GM06990 (cell line): ENCODE measurements at regions not wholly inside any gene's neighbourhood (a gene's known extent, or its start where the extent isn't known, plus 50 kb on each side); places are given as distances from the start of the nearest gene placed in this dataset.
"Not testable (repeated sequence)": the region's sequence is repeated elsewhere in the genome, so short reads cannot be mapped to it uniquely, and the experiment has no call there.

Experiments
- DNase-seq: peaks from one replicate; pipeline ENCODE4 v3.0.0-alpha.2; 2011; ENCODE audit not compliant: insufficient read length; ENCODE audit errors: extremely low read depth
- H3K27me3 ChIP-seq: replicated peaks from 2 replicates; pipeline ENCODE4 v1.6.0; 2011; ENCODE audit warnings: low read length; ENCODE audit not compliant: control insufficient read depth, insufficient read depth
- H3K36me3 ChIP-seq: 2 replicates; pipeline ENCODE4 v1.5.1; 2011; ENCODE audit warnings: low read length; ENCODE audit not compliant: control insufficient read depth, insufficient read depth
- H3K4me3 ChIP-seq: replicated peaks from 2 replicates; pipeline ENCODE4 v1.5.1; 2011; ENCODE audit warnings: low read depth, mild to moderate bottlenecking, control low read depth, low read length
- TF ChIP-seq, protein P1 (sequence below): IDR thresholded peaks from 2 replicates; pipeline ENCODE4 v1.5.1; 2011; ENCODE audit warnings: low read length, control low read depth, mild to moderate bottlenecking, inconsistent platforms; ENCODE audit not compliant: insufficient read depth, poor library complexity, severe bottlenecking

DNA sequence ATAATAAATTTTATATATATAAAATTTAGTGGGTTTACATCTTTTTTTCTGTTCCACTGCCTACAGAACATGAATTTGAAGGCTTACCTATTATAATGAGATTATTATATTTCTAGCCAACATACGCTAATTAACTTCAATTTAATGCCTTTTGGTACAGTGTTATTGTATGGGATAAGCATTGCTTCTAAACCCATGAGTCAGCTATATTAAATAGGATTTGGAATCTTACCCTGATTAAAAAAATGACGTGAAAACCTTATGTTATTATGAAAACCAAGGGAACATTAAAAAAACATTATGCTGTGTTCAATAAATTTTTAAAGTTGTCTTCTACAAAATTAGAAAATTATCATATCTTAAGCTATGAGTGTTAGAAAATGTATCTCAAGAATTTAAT lies 334.0 kb upstream of the RGS17 start:
- Histone ChIP-seq H3K27me3 (no peaks in the 10 kb centered on the region), H3K4me3 (no peak overlapping the region), H3K36me3 (no peaks in the 10 kb centered on the region)
- DNase-seq: no peak
- TF ChIP-seq, protein P1, sequence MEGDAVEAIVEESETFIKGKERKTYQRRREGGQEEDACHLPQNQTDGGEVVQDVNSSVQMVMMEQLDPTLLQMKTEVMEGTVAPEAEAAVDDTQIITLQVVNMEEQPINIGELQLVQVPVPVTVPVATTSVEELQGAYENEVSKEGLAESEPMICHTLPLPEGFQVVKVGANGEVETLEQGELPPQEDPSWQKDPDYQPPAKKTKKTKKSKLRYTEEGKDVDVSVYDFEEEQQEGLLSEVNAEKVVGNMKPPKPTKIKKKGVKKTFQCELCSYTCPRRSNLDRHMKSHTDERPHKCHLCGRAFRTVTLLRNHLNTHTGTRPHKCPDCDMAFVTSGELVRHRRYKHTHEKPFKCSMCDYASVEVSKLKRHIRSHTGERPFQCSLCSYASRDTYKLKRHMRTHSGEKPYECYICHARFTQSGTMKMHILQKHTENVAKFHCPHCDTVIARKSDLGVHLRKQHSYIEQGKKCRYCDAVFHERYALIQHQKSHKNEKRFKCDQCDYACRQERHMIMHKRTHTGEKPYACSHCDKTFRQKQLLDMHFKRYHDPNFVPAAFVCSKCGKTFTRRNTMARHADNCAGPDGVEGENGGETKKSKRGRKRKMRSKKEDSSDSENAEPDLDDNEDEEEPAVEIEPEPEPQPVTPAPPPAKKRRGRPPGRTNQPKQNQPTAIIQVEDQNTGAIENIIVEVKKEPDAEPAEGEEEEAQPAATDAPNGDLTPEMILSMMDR: no peak

DNA sequence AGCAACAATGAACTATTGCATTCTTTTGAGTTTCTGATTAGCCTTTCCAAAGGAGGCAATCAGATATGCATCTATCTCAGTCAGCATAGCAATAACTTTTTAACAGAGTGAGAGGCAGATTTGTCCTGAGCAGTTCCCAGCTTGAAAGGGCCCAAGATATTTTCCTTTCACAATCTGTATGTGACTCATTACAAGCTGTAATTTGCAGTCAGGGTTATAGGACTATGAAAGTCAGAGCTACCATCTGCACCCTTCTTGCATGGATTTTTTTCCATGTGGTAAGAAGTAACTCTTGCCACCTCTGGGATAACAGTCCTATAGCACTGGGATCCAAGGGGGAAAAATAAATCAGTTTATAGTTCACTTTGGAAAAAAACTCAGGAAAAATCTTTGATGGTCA lies 318.2 kb upstream of the RGS17 start:
- DNase-seq: no peak
- no peak overlapping the region for H3K4me3 ChIP-seq
- H3K27me3 ChIP-seq: no peaks in the 10 kb centered on the region
- no peaks in the 10 kb centered on the region for H3K36me3 ChIP-seq
- TF ChIP-seq, protein P1: no peak

DNA sequence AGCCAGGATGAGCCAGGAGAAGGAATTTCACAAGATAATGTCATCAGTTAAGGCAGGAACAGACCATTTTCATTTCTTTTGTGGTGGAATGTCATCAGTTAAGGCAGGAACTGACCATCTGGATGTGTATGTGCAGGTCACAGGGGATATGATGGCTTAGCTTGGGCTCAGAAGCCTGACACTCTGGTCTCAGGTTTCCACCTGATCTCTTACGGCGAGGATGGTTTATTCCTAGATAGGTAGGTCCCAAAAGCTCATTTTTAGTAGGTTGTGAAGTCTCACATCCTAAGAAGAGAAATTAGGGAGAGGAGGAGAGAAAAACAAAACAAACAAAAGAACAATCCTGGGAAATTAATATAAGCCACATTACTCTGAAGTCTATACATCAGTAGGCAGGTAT lies 311.7 kb upstream of the RGS17 start:
- not testable (repeated sequence) for H3K36me3 ChIP-seq, H3K4me3 ChIP-seq, DNase-seq, H3K27me3 ChIP-seq

DNA sequence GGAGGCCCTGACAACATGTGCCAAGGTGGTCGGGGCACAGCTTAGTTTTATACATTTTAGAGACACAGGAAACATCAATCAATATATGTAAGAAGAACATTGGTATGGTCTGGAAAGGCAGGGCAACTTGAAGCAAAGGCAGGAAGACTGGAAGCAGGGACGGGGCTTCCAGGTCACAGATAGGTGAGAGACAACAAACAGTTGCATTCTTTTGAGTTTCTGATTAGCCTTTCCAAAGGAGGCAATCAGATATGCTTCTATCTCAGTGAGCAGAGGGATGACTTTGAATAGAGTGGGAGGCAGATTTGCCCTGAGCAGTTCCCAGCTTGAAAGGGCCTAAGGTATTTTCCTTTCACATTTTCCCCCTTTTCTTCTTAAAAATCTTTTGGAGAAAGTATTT lies 311.0 kb upstream of the RGS17 start:
- no peak overlapping the region for H3K4me3 ChIP-seq
- TF ChIP-seq, protein P1: no peak

DNA sequence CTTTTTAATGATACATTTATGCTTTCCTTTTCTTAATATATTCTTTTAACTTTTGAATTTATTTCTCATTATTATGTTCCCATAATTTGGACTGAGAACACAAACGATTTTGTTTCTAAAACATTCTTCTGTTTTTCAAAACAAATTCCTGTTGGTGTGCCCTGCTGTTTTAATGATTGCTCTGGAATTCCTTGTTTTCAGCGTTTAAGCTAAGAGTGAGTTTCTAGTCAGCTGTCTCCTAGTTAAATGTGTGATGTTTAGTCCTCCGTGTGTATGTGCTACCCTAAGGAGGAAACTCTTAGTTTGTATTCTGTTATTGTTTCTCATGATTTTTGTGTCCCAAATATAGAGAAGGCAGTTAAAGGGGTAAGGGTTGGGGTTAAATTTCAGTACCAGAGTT lies 306.1 kb upstream of the RGS17 start:
- TF ChIP-seq, protein P1: no peak
- Histone ChIP-seq H3K36me3 (no peaks in the 10 kb centered on the region), H3K4me3 (no peak overlapping the region)

More for the DNA sequence above, 311.0 kb upstream of the RGS17 start:
- Histone ChIP-seq H3K36me3 (no peaks in the 10 kb centered on the region), H3K27me3 (no peaks in the 10 kb centered on the region)
- no peak for DNase-seq

DNA sequence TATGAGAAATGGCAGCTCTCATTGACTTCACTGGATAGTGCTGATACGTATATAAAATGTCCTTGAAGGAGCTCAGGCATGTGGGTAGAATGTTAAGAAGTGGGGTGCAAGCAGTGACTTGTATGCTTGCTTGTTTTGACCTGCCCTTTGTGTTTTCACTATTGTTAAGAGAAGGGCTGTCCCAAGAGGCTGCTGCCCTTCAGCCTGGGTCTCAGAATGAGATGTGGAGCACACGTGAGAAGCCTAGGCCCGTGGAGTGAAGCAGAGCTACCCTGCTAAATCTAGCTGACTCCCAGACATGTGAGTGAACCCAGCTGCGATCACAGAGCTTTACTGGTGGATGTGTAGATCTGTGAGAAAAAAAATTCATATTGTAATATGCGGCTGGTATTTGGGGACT lies 305.3 kb upstream of the RGS17 start:
- H3K27me3 ChIP-seq: no peaks in the 10 kb centered on the region
- TF ChIP-seq, protein P1: no peak
- no peaks in the 10 kb centered on the region for H3K36me3 ChIP-seq
- H3K4me3 ChIP-seq: no peak overlapping the region
- DNase-seq: no peak

More for the DNA sequence above, 306.1 kb upstream of the RGS17 start:
- no peaks in the 10 kb centered on the region for H3K27me3 ChIP-seq
- DNase-seq: no peak
